GM12891 (cell line): ENCODE measurements at regions not wholly inside any gene's neighbourhood (a gene's known extent, or its start where the extent isn't known, plus 50 kb on each side); places are given as distances from the start of the nearest gene placed in this dataset.

Experiments used
- POLR2A ChIP-seq: IDR thresholded peaks from 2 replicates; pipeline ENCODE4 v1.6.1; 2011; ENCODE audit warnings: low read depth, low read length, control low read depth
- POLR2AphosphoS5 ChIP-seq: IDR thresholded peaks from 2 replicates; pipeline ENCODE4 v1.6.1; 2011; ENCODE audit warnings: low read depth, low read length, control low read depth

- TF ChIP-seq POLR2A (no peak), POLR2AphosphoS5 (no peak)
Observed at GRCh38 chr2:16294791-16295190, 354.4 kb downstream of the MYCN start.
